Lower leg skin (tissue), 3 donors: ENCODE measurements at regions not wholly inside any gene's neighbourhood (a gene's known extent, or its start where the extent isn't known, plus 50 kb on each side); places are given as distances from the start of the nearest gene placed in this dataset.

Source experiments
- POLR2A ChIP-seq, 2 donors: fragments of 450-650 bp; IDR thresholded peaks; one replicate each; pipeline ENCODE4 v1.6.1; 2016 to 2017; ENCODE audit warnings: antibody characterized with exemption in 2 of 2, mild to moderate bottlenecking in 1 of 2, moderate library complexity in 1 of 2
- TF ChIP-seq, protein P1 (sequence below), 3 donors: fragments of 450-650 bp; IDR thresholded peaks; one replicate each; pipeline ENCODE4 v1.5.1; 2016; ENCODE audit warnings: antibody characterized with exemption in 3 of 3, mild to moderate bottlenecking in 3 of 3, moderate library complexity in 2 of 3

- TF ChIP-seq, protein P1, sequence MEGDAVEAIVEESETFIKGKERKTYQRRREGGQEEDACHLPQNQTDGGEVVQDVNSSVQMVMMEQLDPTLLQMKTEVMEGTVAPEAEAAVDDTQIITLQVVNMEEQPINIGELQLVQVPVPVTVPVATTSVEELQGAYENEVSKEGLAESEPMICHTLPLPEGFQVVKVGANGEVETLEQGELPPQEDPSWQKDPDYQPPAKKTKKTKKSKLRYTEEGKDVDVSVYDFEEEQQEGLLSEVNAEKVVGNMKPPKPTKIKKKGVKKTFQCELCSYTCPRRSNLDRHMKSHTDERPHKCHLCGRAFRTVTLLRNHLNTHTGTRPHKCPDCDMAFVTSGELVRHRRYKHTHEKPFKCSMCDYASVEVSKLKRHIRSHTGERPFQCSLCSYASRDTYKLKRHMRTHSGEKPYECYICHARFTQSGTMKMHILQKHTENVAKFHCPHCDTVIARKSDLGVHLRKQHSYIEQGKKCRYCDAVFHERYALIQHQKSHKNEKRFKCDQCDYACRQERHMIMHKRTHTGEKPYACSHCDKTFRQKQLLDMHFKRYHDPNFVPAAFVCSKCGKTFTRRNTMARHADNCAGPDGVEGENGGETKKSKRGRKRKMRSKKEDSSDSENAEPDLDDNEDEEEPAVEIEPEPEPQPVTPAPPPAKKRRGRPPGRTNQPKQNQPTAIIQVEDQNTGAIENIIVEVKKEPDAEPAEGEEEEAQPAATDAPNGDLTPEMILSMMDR (IDR thresholded peaks at IDR 0.05) = no peak
- no peak for TF ChIP-seq POLR2A (IDR thresholded peaks at IDR 0.05)
These were observed 330.3 kb downstream of the HTR1B start for GRCh38 chr6:77133031-77133430.
